ENCODE measurements at regions not wholly inside any gene's neighbourhood (a gene's known extent, or its start where the extent isn't known, plus 50 kb on each side); places are given as distances from the start of the nearest gene placed in this dataset.

DNA sequence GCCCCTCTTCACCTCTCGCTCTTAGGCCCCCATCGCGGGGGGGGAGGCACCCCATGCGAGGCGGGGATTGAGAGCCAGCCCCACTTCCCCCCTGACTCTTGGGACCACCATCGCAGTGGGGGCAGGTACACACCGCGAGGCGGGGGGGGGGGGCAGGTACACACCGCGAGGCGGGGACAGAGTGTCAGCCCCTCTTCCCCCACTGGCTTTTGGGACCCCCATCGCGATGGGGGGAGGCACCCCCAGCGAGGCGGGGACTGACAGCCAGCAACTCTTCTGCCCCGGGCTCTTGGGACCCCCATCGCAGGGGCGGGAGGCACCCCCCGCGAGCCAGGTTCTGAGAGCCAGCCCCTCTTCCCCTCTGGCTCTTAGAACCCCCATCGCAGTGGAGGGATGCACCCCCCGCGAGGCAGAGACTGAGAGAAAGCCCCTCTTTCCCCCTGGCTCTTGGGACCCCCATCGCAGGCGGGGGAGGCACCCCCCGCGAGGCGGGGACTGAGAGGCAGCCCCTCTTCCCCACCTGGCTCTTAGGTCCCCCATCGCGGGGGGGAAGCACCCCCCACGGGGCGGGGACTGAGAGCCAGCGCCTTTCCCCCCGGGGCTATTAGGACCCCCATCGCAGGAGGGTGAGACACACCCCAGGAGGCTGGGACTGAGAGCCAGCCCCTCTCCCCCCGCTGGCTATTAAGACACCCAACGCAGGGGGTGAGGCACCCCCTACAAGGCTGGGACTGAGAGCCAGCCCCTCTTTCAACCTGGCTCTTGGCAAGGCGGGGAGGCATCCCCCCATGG is 196.5 kb upstream of the PZP start:
- H3K79me1 ChIP-seq (ENCODE audit: insufficient read depth, low read depth, low read length, poor library complexity, severe bottlenecking) = no peaks in the 10 kb centered on the region
- no peak overlapping the region for H4K91ac ChIP-seq (ENCODE audit: insufficient read length, low read depth, low read length)
- no peak overlapping the region for H3K4ac ChIP-seq (ENCODE audit: low read depth, low read length)
- H3K23me2 ChIP-seq (ENCODE audit: insufficient read length, low read depth, low read length, poor library complexity, severe bottlenecking) = no peaks in the 10 kb centered on the region
- no CpG with 5 or more reads among the region's 39 CpGs for WGBS (ENCODE audit: extremely low coverage, insufficient read length, low lambda C conversion rate)
- H3K27ac ChIP-seq (ENCODE audit: insufficient read length, low read depth, low read length) = no peak overlapping the region
- no peak overlapping the region for H3K14ac ChIP-seq (ENCODE audit: insufficient read depth, low read length)
- no peak overlapping the region for H2BK20ac ChIP-seq (ENCODE audit: low read depth, low read length, poor library complexity, severe bottlenecking)
- no peaks in the 10 kb centered on the region for H3K79me2 ChIP-seq (ENCODE audit: insufficient read depth, low read length)
- H3K9me3 ChIP-seq (ENCODE audit: control insufficient read depth, low read depth, low read length) = no peaks in the 10 kb centered on the region
- H3K27me3 ChIP-seq (ENCODE audit: insufficient read depth, low read length) = no peaks in the 10 kb centered on the region
- peaks cover 0 to 9% (median 2%) of the 10 kb centered on the region in 3 experiments; a peak in 3 of 7 replicates for H3K36me3 Mint-ChIP-seq (ENCODE audit: insufficient read depth in 1 of 3, low read depth in 3 of 3)
- H3T11ph ChIP-seq (ENCODE audit: low read length) = no peak overlapping the region
- H3K4me2 ChIP-seq (ENCODE audit: insufficient read depth, insufficient read length, low read length) = no peak overlapping the region
- no peak overlapping the region for H3K56ac ChIP-seq (ENCODE audit: insufficient read length, low read depth, low read length)
- no peak overlapping the region for H2AK5ac ChIP-seq (ENCODE audit: insufficient read length, low read length)
- H4K20me1 ChIP-seq (ENCODE audit: control insufficient read depth, insufficient read depth, insufficient read length) = no peaks in the 10 kb centered on the region
- H3K4me1 Mint-ChIP-seq = peaks cover 4 to 9% of the 10 kb centered on the region in 2 experiments; a peak in 3 of 4 replicates
- TF ChIP-seq CTCF (conservative IDR thresholded peaks at IDR 0.05) = no peak
- no peak overlapping the region for H3K18ac ChIP-seq (ENCODE audit: insufficient read length, low read depth, low read length)
- no peak for DNase-seq
- no peak overlapping the region for H4K5ac ChIP-seq (ENCODE audit: insufficient read length, low read depth, low read length)
- no peak overlapping the region for H3K23ac ChIP-seq (ENCODE audit: insufficient read length, low read depth, low read length)
- H2BK12ac ChIP-seq (ENCODE audit: insufficient read length, low read depth, low read length) = no peak overlapping the region
- no peak overlapping the region for H4K8ac ChIP-seq (replicated peaks; ENCODE audit: insufficient read length, low read depth, low read length)
- H3K9me3 Mint-ChIP-seq = no peaks in the 10 kb centered on the region
- no peak overlapping the region for H2BK15ac ChIP-seq (ENCODE audit: low read depth, low read length)
- H2BK120ac ChIP-seq (ENCODE audit: low read depth, low read length, poor library complexity, severe bottlenecking) = no peak overlapping the region
- H3K9ac ChIP-seq (ENCODE audit: extremely low read depth, insufficient read length, low read length) = no peak overlapping the region
- H2BK5ac ChIP-seq (ENCODE audit: insufficient read length, low read length) = no peak overlapping the region
- H3K27me3 Mint-ChIP-seq (ENCODE audit: low read depth) = peaks cover 2% of the 10 kb centered on the region
- no peak overlapping the region for H2AFZ ChIP-seq (ENCODE audit: low read length)
- H3K4me1 ChIP-seq (ENCODE audit: insufficient read depth, low read length) = no peaks in the 10 kb centered on the region
- no peak overlapping the region for H3K4me3 Mint-ChIP-seq
- H3K27ac Mint-ChIP-seq = no peak overlapping the region

All from H9 (cell line).